ENCODE measurements at regions not wholly inside any gene's neighbourhood (a gene's known extent, or its start where the extent isn't known, plus 50 kb on each side); places are given as distances from the start of the nearest gene placed in this dataset.

DNA sequence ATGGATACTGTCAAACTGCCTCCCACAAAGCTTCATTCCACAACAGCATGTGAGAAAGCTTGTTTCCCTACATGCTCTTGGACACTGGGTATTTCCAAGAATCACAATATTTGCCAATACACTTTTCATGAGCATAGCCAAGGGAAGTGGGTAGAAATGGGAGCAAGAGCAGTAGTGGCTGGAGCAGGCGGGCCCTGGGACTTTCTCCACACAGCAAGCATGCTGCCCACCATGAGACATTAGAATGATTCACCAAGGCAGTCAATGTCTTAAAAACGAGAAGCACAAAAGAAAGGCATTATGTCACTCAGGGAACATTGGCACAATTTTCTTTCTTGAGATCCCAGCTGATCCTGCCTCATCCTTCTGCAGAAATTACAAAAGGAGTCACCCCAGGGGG, 371.6 kb upstream of the RUNX1 start:
- DNase-seq, result no peak
- H3K27ac Mint-ChIP-seq (ENCODE audit: unreplicated experiment), result no peak overlapping the region
- no peaks in the 10 kb centered on the region for H3K27me3 Mint-ChIP-seq (ENCODE audit: unreplicated experiment)
- H3K4me1 Mint-ChIP-seq (ENCODE audit: low read depth, unreplicated experiment), result no peaks in the 10 kb centered on the region
- TF ChIP-seq, protein P1, sequence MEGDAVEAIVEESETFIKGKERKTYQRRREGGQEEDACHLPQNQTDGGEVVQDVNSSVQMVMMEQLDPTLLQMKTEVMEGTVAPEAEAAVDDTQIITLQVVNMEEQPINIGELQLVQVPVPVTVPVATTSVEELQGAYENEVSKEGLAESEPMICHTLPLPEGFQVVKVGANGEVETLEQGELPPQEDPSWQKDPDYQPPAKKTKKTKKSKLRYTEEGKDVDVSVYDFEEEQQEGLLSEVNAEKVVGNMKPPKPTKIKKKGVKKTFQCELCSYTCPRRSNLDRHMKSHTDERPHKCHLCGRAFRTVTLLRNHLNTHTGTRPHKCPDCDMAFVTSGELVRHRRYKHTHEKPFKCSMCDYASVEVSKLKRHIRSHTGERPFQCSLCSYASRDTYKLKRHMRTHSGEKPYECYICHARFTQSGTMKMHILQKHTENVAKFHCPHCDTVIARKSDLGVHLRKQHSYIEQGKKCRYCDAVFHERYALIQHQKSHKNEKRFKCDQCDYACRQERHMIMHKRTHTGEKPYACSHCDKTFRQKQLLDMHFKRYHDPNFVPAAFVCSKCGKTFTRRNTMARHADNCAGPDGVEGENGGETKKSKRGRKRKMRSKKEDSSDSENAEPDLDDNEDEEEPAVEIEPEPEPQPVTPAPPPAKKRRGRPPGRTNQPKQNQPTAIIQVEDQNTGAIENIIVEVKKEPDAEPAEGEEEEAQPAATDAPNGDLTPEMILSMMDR (IDR thresholded peaks at IDR 0.05; ENCODE audit: partially characterized antibody, unreplicated experiment), result no peak
- H3K36me3 Mint-ChIP-seq (ENCODE audit: unreplicated experiment), result peaks cover 11% of the 10 kb centered on the region
- no peak overlapping the region for H3K4me3 Mint-ChIP-seq (ENCODE audit: unreplicated experiment)
- H3K9me3 Mint-ChIP-seq (ENCODE audit: unreplicated experiment), result peaks cover 8% of the 10 kb centered on the region

GRCh38 chr21:35417762-35418161, 368.7 kb upstream of the RUNX1 start:
- no peak for DNase-seq
- Mint-ChIP-seq H3K27me3 (ENCODE audit: unreplicated experiment) (no peaks in the 10 kb centered on the region), H3K27ac (ENCODE audit: unreplicated experiment) (no peak overlapping the region), H3K4me3 (ENCODE audit: unreplicated experiment) (no peak overlapping the region), H3K36me3 (ENCODE audit: unreplicated experiment) (peaks cover 11% of the 10 kb centered on the region), H3K4me1 (ENCODE audit: low read depth, unreplicated experiment) (no peaks in the 10 kb centered on the region), H3K9me3 (ENCODE audit: unreplicated experiment) (peaks cover 8% of the 10 kb centered on the region)
- TF ChIP-seq, protein P1 (IDR thresholded peaks at IDR 0.05; ENCODE audit: partially characterized antibody, unreplicated experiment), result no peak

DNA sequence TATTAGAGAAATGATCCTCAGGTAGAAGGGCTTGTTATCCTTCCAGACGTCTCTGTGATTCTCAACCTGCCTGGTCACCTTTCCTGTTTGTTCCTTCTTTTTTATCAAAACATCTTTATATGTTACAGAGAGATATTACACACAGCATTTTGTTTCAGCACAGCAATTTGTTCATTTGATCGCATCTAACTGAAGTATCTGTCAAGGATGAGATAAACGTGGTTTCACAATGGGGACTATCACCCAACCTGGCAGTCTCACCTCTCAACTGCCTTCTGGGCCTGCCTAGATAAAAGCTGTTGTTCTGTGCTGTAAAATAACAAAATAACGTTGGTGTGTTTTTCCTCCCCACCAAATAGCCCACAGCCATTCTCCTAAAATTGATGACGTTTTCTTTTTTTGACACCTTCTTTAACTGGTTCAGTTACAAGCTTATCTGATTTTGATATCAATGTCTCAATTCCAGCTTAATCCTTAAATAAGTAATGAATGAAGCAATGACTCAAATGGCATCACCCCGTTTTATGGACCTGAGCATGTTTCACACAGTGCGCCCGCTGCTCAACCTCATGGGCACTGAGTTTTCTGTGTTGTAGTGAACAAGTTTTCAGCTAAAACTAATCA, 367.9 kb upstream of the RUNX1 start:
- Mint-ChIP-seq H3K4me3 (ENCODE audit: unreplicated experiment) (no peak overlapping the region), H3K27me3 (ENCODE audit: unreplicated experiment) (no peaks in the 10 kb centered on the region), H3K27ac (ENCODE audit: unreplicated experiment) (no peak overlapping the region), H3K4me1 (ENCODE audit: low read depth, unreplicated experiment) (no peaks in the 10 kb centered on the region), H3K36me3 (ENCODE audit: unreplicated experiment) (peaks cover 6% of the 10 kb centered on the region), H3K9me3 (ENCODE audit: unreplicated experiment) (peaks cover 8% of the 10 kb centered on the region)
- DNase-seq, result no peak
- TF ChIP-seq, protein P1 (IDR thresholded peaks at IDR 0.05; ENCODE audit: partially characterized antibody, unreplicated experiment), result no peak

DNA sequence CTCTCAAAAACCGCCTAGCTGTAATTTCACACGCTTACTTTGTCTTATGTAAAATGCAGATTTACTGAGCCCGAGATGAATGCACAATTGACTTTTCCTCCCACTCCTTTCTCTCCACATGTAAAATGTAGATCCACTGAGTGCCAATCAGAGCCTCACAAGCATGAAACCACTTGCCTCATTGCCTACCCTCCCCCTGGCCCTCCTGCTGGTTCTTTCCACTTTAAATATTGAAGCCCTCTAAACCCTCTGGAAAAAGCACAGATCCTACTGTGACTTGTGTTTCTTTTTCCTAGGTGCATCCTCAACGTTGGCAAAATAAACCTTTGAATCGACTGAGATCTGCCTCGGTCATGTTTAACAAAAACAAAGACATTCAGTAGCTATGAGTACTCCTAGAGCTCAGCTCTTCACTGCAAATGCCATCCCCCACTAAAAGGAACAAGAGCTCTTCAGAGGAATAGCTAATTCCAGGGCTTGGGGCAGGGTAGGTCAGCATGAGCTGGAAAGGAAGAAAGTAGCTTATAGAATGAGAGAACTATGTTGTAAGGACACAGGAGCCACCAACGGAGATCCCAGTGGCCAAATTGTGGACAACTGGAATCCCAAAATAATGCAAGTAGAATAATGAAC, 365.5 kb upstream of the RUNX1 start:
- no peak for DNase-seq
- TF ChIP-seq, protein P1 (IDR thresholded peaks at IDR 0.05; ENCODE audit: partially characterized antibody, unreplicated experiment), result no peak
- H3K27ac Mint-ChIP-seq (ENCODE audit: unreplicated experiment), result no peak overlapping the region
- no peaks in the 10 kb centered on the region for H3K9me3 Mint-ChIP-seq (ENCODE audit: unreplicated experiment)
- H3K4me3 Mint-ChIP-seq (ENCODE audit: unreplicated experiment), result no peak overlapping the region
- H3K4me1 Mint-ChIP-seq (ENCODE audit: low read depth, unreplicated experiment), result no peaks in the 10 kb centered on the region
- peaks cover 3% of the 10 kb centered on the region for H3K27me3 Mint-ChIP-seq (ENCODE audit: unreplicated experiment)
- H3K36me3 Mint-ChIP-seq (ENCODE audit: unreplicated experiment), result no peaks in the 10 kb centered on the region

DNA sequence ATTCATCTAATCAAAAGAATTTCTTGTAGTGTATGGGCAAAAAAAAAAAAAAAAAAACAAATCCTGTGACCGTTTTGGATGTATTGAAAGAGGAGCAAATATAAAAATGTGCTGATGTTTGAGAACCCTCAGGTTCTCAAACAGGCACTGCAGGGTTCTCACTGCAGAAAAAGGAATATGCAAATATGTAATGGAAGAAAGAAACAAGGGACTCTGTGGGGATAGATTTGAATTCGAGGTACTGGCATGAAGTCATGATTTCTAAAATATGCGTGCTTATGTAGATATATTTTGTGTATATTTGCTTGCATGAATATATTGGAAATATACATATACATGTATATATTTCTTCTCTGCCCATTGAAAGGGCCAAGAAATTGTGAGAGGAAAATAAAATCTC, 365.0 kb upstream of the RUNX1 start:
- no peaks in the 10 kb centered on the region for H3K36me3 Mint-ChIP-seq (ENCODE audit: unreplicated experiment)
- no peaks in the 10 kb centered on the region for H3K4me1 Mint-ChIP-seq (ENCODE audit: low read depth, unreplicated experiment)
- DNase-seq, result no peak
- H3K27ac Mint-ChIP-seq (ENCODE audit: unreplicated experiment), result no peak overlapping the region
- TF ChIP-seq, protein P1 (IDR thresholded peaks at IDR 0.05; ENCODE audit: partially characterized antibody, unreplicated experiment), result no peak
- H3K4me3 Mint-ChIP-seq (ENCODE audit: unreplicated experiment), result no peak overlapping the region
- H3K9me3 Mint-ChIP-seq (ENCODE audit: unreplicated experiment), result no peaks in the 10 kb centered on the region
- peaks cover 3% of the 10 kb centered on the region for H3K27me3 Mint-ChIP-seq (ENCODE audit: unreplicated experiment)
